ENCODE measurements at regions not wholly inside any gene's neighbourhood (a gene's known extent, or its start where the extent isn't known, plus 50 kb on each side); places are given as distances from the start of the nearest gene placed in this dataset.

DNA sequence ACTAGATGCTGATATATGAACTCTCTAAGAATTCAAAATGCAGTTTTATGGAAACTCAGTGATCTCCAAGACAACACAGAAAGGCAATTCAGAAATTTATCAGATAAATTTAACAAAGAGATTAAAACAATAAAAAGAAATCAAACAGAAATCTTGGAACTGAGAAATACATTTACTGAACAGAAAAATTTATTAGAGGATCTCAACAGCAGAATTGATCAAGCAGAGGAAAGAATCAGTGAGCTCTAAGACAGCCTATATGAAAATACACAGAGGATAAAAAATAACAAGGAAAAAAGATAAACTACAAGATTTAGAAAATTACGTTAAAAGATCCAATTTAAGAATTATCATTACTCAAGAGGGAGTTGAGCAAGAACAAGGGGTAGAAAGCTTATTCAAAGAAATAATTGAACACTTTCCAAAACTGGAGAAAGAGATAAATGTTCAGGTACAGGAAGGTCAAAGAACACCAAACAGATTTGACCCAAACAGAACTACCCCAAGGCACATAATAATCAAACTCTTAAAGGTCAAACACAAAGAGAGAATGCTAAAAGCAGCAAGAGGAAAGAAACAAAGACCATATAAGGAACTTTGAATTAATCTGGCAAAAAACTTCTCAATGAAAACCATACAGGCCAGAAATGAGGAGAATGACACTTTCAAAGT, 103.1 kb downstream of the APIP start:
- Mint-ChIP-seq H3K4me1 (no peaks in the 10 kb centered on the region), H3K9me3 (peaks cover 46% of the 10 kb centered on the region), H3K36me3 (ENCODE audit: low read depth) (peaks cover 63% of the 10 kb centered on the region), H3K27me3 (ENCODE audit: low read depth) (no peaks in the 10 kb centered on the region), H3K27ac (no peak overlapping the region), H3K4me3 (no peak overlapping the region)
- TF ChIP-seq, protein P1, sequence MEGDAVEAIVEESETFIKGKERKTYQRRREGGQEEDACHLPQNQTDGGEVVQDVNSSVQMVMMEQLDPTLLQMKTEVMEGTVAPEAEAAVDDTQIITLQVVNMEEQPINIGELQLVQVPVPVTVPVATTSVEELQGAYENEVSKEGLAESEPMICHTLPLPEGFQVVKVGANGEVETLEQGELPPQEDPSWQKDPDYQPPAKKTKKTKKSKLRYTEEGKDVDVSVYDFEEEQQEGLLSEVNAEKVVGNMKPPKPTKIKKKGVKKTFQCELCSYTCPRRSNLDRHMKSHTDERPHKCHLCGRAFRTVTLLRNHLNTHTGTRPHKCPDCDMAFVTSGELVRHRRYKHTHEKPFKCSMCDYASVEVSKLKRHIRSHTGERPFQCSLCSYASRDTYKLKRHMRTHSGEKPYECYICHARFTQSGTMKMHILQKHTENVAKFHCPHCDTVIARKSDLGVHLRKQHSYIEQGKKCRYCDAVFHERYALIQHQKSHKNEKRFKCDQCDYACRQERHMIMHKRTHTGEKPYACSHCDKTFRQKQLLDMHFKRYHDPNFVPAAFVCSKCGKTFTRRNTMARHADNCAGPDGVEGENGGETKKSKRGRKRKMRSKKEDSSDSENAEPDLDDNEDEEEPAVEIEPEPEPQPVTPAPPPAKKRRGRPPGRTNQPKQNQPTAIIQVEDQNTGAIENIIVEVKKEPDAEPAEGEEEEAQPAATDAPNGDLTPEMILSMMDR (IDR thresholded peaks at IDR 0.05; ENCODE audit: unreplicated experiment in 3 of 3), result no peak

DNA sequence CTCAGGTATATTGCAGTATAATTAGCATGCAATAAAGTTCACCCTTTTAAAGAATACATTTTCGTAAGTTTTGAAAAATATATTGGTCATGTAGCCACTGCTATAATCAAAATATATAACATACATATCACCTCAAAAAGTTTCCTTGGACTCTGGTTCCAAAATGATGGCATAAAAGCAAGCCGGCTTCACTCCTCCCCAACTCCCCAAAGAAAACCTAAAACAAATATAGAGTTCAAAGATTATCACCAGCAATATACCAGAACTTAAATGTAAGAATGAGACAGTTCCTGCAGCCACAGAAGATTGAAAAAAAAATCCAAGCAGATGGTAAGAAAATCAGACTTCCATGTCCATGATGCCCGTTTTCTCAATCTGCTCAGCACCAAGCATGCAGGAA, 104.3 kb downstream of the APIP start:
- Mint-ChIP-seq H3K4me3 (no peak overlapping the region), H3K27ac (no peak overlapping the region), H3K9me3 (peaks cover 37% of the 10 kb centered on the region), H3K27me3 (ENCODE audit: low read depth) (no peaks in the 10 kb centered on the region), H3K4me1 (no peaks in the 10 kb centered on the region), H3K36me3 (ENCODE audit: low read depth) (peaks cover 60% of the 10 kb centered on the region)
- TF ChIP-seq, protein P1 (IDR thresholded peaks at IDR 0.05; ENCODE audit: unreplicated experiment in 3 of 3), result no peak

DNA sequence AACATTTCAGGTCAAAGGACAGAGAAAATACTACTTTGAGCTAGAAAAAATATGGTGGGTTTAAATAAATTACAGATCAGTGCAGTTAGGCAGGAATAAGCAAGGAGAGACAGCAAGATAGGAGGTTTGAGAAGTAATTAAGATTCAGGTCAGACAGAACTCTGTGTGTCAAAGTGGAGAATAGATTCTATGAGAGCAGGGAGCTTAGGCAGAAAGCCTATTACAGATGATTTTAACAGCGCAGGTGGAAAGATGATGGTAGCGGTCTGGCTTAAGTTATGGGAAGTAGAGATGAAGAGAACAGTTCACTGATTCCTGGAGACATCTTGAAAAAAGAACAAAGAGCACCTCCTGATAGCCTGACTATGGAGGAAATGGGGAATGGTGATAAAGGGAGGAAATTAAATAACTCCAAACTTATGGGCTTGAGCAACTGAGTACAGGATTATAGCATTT, 106.0 kb downstream of the APIP start:
- no peak overlapping the region for H3K4me3 Mint-ChIP-seq
- H3K27me3 Mint-ChIP-seq (ENCODE audit: low read depth), result no peaks in the 10 kb centered on the region
- peaks cover 31% of the 10 kb centered on the region for H3K9me3 Mint-ChIP-seq
- peaks cover 54% of the 10 kb centered on the region for H3K36me3 Mint-ChIP-seq (ENCODE audit: low read depth)
- H3K27ac Mint-ChIP-seq, result no peak overlapping the region
- TF ChIP-seq, protein P1 (IDR thresholded peaks at IDR 0.05; ENCODE audit: unreplicated experiment in 3 of 3), result no peak
- no peaks in the 10 kb centered on the region for H3K4me1 Mint-ChIP-seq

DNA sequence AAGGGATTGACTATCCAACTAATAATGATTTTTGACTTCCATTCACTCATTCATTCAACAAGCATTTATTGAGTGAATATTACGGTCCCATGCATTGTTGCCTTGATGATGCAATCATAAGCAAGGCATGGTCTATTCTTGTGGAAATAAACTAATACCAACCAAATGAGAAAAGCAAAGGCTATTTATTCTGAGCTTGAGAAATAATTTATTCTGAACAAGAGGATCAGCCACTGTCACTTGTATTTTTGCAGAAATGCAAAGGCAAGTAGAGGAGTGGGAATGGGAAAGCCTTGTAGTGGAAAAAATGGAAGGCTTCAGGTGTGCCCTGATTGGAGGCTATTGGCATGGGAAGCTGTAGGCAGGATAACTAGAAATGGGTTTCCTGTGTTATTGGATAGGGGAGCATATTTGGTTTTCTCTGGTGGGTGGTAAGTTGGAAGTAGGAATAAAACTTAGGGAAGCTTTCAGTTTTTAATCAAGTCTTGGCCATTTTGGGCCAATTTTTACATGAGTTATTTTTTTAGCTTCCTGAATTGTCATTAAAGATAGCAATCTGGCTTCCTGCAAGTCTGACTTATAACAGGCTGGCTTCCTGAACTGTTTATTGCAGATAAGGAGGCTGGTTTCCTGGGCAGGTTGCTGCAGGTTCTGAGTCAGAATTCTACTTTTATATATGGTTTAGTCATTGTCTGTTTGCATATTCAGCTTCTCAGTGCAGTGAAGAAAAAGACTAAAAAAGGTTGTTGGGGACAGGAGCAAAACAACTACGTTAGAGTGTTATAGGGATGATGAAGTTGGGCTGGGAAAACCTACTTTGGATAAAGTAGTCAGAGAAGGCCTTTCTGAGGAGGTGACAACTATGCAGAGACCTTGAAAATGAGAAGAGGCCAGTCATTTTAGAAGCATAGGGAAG, 106.7 kb downstream of the APIP start:
- Mint-ChIP-seq H3K4me1 (no peaks in the 10 kb centered on the region), H3K4me3 (no peak overlapping the region), H3K27me3 (ENCODE audit: low read depth) (no peaks in the 10 kb centered on the region), H3K9me3 (peaks cover 31% of the 10 kb centered on the region), H3K36me3 (ENCODE audit: low read depth) (peaks cover 47% of the 10 kb centered on the region), H3K27ac (no peak overlapping the region)
- TF ChIP-seq, protein P1 (IDR thresholded peaks at IDR 0.05; ENCODE audit: unreplicated experiment in 3 of 3), result no peak

DNA sequence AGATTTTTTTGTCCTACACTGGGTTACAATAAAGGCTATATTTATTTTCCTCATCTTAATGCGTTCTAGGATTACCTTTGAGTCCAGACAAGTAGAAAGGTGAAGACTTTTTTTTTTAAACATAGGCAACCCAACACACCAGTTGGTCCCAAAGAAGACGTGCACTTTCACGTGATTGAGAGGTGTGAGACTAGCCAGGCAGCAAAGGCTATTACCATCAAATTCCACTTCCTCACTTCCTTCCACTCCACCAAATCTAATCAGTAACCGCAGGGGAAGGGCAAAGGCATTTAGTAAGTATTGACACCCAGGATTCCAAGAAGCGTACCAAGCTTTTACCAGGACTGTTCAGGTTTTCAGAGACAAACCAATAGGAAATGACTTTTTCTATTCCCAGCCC, 109.3 kb downstream of the APIP start:
- Mint-ChIP-seq H3K4me1 (no peaks in the 10 kb centered on the region), H3K36me3 (ENCODE audit: low read depth) (peaks cover 30% of the 10 kb centered on the region), H3K4me3 (no peak overlapping the region), H3K27me3 (ENCODE audit: low read depth) (no peaks in the 10 kb centered on the region), H3K9me3 (peaks cover 17% of the 10 kb centered on the region), H3K27ac (no peak overlapping the region)
- TF ChIP-seq, protein P1 (IDR thresholded peaks at IDR 0.05; ENCODE audit: unreplicated experiment in 3 of 3), result no peak

All from nephron (organoid).